HG02885 (cell line): ENCODE measurements at regions not wholly inside any gene's neighbourhood (a gene's known extent, or its start where the extent isn't known, plus 50 kb on each side); places are given as distances from the start of the nearest gene placed in this dataset.
"Not testable (repeated sequence)": the region's sequence is repeated elsewhere in the genome, so short reads cannot be mapped to it uniquely, and the experiment has no call there.

Experiments used
- ATAC-seq: cut with Tn5 transposase; IDR thresholded peaks from one replicate; pipeline ENCODE4 v1.9.1; 2021; ENCODE audit warnings: mild to moderate bottlenecking; ENCODE audit not compliant: unreplicated experiment, poor library complexity

- ATAC-seq: no peak
These were observed 236.7 kb upstream of the KRR1 start for GRCh38 chr12:75748136-75748535.

- no peak for ATAC-seq
These were observed 236.2 kb upstream of the KRR1 start for GRCh38 chr12:75747572-75748021.

GRCh38 chr12:75746621-75747020 lies 235.2 kb upstream of the KRR1 start:
- no peak for ATAC-seq

DNA sequence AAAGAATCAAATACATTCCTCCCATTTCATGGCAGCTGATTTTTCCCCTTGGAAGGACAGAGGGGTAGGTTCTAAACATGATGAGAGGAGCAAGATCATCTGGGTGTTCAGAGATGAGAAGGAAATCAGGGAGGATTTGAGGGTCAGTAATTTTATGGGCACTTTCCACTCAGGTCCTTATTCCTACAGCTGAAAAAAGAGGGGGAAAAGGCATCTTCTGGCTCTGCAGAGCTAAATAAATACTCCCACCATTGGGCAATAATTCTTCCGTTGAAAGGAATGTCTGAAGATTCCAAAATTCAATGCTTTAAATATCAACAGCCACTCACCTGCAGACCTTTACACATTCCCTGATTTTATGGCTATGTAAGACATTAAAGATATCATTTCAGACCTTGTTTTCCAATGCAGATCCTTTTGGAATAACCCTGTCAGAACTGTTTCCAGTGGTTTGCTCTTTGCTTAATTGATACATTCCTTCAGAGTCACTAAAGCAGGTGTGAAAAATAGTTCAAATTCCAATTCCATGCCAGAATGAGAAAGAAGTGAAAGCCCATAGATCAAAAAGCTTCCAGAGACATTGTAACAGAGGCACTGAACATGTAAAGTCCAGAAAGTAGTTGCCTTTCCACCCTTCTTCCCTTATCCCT lies 233.3 kb upstream of the KRR1 start:
- ATAC-seq: no peak

- ATAC-seq: no peak
These were observed 231.6 kb upstream of the KRR1 start for GRCh38 chr12:75742961-75743360.

DNA sequence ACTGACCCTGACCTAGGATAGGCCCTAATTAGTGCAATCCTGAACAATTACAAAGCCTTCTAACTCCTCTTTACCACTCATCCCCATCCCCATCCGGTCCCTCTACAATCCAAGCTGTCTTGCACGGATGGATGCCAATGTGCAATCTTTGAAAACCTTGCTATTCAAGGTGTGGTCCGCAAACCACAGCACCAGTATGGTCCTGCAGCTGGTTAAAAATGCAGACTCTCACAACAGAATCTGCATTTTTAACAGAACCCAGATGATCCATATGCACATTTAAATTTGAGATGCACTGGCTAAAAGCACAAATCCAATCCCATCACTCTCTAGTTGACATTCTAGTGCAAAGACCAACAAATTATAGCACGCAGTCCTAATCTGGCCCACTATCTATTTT lies 230.6 kb upstream of the KRR1 start:
- no peak for ATAC-seq

- no peak for ATAC-seq
These were observed 228.5 kb upstream of the KRR1 start for GRCh38 chr12:75739912-75740311.

GRCh38 chr12:75739098-75739497 lies 227.7 kb upstream of the KRR1 start:
- ATAC-seq: not testable (repeated sequence)

- ATAC-seq: peak; percentile 99
These were observed 227.1 kb upstream of the KRR1 start for GRCh38 chr12:75738486-75738885.

DNA sequence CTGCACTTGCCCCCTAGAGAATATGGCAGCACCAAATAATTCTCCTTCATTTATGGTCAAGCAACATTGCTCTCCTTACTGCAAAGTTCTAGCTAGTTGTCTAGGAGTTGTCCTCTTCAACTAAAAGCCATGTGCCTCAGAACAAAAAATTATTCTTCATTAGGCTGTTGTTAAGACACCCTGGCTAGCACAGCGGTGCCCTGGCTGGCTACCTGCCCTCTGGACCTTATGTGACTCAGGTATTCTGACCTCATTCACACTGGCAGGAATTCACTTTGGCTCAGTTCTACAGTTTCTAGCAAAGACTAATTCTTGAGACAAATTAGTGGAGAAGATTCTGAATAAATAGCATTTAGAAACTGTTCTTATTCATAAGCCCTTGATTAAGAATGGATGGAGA lies 224.4 kb upstream of the KRR1 start:
- ATAC-seq: no peak

DNA sequence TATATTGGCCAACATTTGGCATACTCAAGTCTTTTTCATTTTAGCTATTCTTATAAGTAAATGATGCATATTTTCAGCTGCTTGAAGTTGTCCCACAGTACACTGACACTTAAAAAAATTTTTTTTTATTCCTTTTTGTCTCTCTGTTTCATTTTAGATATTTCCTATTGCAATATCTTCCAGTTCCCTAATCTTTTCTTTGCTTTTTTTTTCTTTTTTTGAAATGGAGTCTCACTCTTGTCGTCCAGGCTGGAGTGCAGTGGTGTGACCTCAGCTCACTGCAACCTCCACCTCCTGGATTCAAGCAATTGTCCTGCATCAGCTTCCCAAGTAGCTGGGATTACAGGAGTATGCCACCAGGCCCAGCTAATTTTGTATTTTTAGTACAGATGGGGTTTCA lies 217.4 kb upstream of the KRR1 start:
- ATAC-seq: no peak

- ATAC-seq: no peak
These were observed 216.2 kb upstream of the KRR1 start for GRCh38 chr12:75727577-75727976.

- no peak for ATAC-seq
These were observed 214.2 kb upstream of the KRR1 start for GRCh38 chr12:75725521-75726111.

DNA sequence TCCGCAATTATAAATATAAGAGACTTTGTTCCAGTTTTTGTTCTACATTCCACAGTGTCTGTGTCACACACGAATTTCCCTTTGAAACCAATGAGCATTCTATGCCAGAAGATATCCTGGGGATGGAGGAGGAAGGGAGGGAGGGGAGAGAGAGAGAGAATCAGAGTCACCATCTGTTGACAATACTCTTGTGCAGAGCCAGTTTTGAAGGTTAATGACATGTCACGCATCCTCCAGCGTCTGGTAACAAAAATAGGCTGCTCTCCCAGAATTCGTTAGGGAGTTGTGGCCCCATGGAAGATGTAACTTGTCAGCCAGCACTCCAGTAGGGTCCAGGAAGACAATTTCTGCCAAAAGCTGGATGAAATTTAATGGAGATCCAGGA lies 213.5 kb upstream of the KRR1 start:
- ATAC-seq: no peak

- ATAC-seq: no peak
These were observed 213.0 kb upstream of the KRR1 start for GRCh38 chr12:75724307-75724927.

GRCh38 chr12:75722714-75723200 lies 211.3 kb upstream of the KRR1 start:
- ATAC-seq: peak; percentile 94

GRCh38 chr12:75721796-75722195 lies 210.4 kb upstream of the KRR1 start:
- ATAC-seq: no peak

DNA sequence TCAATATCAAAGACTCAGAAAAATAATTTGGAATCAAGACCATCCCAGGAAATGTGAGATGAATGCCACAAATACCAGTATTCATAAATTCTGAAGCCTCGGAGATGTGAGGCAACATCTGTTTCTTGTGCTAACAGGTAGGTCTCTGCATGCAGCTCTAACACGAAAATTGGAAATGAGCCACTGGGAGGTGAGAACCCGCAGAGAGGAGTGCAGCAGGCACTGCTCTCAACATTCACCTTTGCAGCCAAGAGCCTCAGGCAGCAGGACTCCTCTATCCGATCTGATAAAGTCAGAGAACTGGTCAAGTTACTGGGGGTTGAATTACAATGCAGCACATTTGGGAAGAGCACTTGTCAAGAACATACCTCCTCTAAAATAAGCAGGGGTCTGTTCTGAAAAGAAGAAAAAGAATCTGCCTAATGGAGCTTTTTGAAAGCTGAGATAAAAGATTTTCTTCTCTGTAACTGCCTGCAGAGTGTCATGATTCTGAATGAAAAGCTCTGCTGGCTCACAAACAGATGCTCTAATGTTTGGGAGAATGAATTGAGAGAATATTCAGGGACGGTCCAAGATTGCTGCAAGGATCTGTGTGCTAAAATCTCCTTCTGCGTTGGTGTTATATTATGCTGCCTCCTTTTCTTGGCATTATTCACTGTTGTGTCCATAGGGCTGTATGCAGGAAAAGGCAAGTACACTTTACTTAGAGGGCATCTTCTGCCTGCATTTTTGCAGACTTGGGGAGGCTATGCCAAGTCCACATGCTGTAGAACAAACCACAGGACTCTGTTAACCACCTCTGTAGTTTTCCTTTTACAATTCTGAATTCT lies 209.6 kb upstream of the KRR1 start:
- no peak for ATAC-seq

- ATAC-seq: no peak
These were observed 206.5 kb upstream of the KRR1 start for GRCh38 chr12:75717902-75718301.

GRCh38 chr12:75716291-75717025 lies 205.0 kb upstream of the KRR1 start:
- ATAC-seq: no peak
